Stimulated activated CD8-positive, alpha-beta memory T cell treated with anti-CD3 and anti-CD28 coated beads, Interleukin-12 subunit alpha, Interleukin-12 subunit beta, amount 100 ng/mL, for 24 hours (primary cell): ENCODE measurements at regions not wholly inside any gene's neighbourhood (a gene's known extent, or its start where the extent isn't known, plus 50 kb on each side); places are given as distances from the start of the nearest gene placed in this dataset.

Experiments
- DNase-seq: peaks from one replicate; pipeline ENCODE4 v3.0.0-alpha.2; 2020; ENCODE audit errors: extremely low read depth

DNA sequence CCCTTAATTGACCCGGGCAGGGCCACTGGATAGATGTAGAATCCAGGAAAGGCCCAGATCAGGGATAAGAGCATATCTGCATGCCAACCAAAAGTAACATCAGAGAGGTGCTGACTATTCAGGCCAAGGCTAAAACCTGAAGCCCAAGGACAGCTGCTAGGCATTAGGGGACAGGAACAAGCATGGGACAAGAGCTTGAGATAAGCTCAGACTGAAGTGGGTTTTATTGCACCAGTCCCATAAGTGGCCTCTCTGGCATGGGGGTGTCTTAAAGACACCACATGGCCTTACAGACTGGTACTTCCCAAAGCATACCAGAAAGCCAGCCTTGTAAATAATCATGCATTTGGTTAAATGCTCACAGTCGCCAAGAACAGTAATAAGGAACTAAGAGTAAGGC, 376.1 kb downstream of the FBXW7 start:
- no peak for DNase-seq

DNA sequence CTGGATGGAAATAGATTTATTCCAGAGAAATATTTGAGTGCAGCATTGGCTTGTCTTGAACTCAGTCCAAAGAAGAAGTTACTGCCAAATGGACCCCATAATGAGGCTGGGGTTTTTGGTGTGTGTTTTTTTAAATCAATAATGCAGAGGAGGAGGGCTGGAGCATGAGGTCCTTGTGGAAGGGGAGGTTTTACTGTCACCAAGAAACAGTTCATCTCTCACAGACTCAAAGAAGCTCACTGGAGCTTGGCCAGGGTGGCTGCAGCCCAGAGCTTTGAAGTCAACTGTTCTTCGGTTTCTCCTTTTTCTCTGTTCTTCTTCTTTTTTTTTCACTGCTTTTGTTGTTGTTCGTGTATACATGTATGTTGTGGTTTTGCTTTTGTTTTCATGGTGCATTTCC, 377.7 kb downstream of the FBXW7 start:
- DNase-seq = no peak

DNA sequence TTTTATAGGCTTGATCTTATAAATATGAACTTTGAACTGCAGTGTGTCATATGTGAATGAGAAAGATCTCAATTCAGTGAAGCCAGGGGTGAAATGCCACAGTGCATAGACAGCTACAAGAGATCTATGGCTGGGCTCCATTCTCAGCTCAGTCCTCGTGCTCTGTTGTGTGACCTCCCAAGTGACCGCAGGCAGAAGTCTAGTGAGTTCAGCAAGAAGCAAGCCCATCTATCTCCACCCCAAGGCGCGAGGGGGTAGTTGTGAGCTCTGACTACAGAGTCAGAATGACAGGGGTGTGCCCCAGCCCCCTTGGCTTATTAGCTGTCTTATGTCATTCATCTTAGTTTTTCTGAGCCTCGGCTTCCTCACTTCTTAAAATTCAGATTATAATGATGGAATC, 378.3 kb downstream of the FBXW7 start:
- DNase-seq = no peak

DNA sequence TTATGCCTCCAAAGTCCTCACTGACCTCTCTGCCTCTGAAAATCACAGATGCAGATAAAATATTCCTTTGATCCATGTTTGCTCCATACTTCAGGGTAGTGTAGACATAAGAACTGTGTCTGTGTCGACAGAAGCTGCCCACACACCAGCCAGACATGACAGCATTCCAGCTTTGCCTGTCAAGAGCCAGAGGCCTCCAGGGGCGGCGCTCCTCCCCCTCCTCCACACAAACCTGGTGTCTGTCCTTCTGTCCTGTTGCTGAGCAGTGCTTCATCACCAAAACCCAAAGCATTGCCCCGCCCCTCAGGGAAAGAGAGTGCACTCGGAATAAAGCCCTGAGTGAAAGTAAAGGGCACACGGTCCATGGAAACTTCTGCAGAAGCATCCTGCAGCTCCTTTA, 379.4 kb downstream of the FBXW7 start:
- DNase-seq = no peak

DNA sequence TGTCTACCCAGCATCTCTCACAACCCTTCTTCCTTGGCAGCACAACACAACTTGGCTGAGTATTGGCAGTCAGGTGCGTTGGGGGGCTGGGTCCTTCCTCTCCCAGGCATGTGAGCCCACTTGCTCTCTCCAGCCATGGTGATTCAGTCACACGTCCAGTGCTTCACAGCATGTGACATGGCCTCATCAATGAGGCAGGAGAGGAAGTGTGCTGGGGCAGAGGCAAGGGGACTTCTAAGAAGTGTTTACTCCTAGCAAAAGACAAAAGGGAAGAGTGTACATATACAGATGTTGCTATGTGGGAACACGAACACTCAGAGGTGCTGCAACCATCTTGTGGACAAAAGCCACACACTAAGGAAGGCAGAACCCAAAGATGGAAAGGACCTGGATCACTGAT, 380.8 kb downstream of the FBXW7 start:
- DNase-seq = no peak

DNA sequence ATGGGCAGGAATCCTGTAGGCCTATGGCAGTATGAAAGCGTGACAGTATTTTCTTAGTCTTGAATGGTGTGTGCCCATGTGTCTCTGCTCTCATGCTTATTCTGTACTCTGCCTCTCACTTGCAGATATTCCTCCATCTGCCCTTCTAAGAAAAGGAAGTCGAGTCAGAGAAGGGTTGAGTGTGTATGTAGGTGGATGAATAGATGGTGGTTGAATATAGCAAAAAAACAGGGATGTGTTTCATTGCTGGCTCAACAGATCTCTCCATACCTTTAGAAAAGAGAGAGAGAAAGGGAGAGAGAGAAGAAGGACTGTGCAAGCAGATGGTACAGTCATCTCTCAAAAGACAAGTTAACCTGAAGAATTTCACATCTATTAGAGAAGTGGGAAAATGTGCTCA, 381.5 kb downstream of the FBXW7 start:
- DNase-seq = no peak

DNA sequence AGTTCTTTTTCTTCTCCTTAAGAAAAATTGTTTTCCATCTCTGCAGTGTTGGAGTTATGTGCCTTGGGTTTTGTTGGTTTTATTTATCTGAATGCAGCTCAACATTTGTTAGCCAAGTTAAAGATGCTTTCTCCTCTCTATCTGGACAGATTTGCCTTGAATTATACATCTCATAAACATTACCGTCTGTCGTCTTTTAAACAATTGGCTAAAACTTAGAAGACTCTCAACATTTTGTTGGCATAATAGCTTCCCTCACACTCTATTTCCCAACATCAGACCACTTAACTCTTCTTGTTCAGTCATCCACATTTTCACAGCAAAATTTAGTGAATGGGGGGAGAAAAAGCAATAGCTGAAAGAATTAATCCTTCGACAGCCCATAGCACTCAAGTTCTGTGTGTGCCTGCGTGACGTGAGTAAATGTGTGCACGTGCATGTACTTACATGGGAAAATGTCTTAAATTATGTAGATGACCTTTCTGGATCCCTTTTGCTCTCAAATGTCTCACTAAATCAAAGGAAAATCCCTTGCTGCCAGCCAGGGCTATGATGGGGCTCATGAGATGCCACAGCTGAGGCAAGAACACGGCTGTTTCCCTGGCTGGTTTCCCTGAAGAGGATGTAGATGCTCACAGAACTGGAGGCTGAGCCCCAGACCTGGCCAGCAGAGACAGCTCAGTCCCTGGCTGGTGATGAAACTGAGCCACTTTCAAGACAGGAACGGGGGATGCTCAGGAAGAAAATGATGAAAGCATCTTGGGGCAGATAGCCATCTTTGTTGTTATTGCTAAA, 382.2 kb downstream of the FBXW7 start:
- no peak for DNase-seq

DNA sequence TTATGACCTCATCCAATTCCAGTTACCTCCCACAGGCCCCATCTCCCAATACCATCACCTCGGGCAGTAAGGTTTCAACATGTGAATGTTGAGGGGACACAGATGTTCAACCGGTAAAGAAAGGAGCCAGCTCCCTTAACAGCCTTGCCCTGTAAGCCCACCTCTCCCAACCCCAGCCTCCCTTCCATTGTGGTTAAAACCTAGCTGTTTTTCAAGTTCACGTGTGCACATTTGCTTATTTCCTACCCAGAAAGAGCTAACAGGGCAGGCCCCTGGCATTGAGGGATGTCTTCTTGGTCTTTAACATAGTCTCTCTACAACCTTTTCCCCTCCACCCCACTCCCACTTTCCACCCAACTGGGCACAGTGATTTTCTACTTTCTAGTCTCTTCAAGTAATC, 385.7 kb downstream of the FBXW7 start:
- DNase-seq = no peak

DNA sequence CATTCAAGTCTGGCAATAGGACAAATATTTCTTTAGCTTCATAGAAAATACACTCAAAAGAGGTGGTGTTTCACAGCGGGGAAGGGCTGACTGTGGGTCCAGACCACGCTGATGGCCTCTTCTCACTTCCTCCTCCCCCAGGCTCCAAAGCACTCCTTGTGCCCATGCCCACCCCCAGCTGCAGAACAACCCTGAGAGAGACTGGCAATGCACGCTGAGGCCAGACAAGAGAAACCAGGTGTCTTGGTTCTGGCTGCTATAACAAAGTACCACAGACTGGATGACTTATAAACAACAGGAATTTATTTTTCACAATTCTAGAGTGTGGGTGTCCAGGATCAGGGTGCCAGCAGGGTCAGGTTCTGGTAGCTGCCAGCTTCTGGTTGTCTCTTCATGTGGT, 386.1 kb downstream of the FBXW7 start:
- no peak for DNase-seq

DNA sequence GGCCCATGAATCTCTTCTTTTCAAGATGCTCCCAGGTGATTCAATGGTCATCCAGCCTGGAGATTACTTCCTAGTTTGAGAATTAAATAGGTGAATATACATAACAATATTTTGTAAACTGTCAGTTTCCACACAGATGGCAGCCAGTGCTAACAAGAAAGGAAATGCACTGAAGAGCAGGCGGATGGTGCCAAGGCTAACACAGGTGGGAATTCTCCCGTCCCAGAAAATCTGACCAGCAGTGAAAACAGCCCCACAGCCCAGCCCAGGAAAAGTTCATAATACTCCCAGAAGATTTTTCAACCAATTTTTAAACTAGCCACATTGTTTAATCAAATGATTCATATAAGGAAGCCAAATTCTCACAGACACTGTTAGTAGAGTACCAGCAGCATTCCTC, 387.2 kb upstream of the GATB start:
- no peak for DNase-seq

DNA sequence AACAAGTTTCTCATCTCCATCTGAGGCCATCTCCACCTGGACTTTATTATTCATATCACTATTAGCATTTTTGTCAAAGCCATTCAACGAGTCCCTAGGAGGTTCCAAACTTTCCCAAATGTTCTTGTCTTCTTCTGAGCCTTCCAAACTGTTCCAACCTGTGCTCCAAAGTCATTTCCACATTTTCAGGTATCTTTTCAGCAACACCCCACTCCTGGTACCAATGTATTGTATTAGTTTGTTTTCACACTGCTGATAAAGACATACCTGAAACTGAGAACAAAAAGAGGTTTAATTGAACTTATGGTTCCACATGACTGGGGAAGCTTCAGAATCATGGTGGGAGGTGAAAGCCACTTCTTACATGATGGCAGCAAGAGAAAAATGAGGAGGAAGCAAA, 385.4 kb upstream of the GATB start:
- DNase-seq = no peak

DNA sequence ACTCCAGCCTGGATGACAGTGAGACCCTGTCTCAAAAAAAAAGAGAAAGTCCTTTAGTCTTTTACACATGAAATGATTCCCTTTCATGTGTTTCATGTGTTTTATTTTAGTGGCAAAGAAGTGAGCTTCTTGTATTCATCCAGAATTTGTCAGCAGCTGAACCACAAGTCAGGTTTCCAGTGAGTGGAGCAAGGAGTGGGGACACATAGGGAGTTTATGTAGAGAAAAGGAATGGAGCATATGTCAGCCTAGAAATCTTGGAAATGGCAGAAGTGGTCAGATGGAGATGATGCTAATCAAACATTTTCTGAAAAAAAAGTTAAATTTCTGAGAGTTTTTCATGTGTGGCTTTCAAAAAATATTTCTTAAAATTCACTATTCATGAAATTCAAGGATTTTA, 383.0 kb upstream of the GATB start:
- DNase-seq = no peak

DNA sequence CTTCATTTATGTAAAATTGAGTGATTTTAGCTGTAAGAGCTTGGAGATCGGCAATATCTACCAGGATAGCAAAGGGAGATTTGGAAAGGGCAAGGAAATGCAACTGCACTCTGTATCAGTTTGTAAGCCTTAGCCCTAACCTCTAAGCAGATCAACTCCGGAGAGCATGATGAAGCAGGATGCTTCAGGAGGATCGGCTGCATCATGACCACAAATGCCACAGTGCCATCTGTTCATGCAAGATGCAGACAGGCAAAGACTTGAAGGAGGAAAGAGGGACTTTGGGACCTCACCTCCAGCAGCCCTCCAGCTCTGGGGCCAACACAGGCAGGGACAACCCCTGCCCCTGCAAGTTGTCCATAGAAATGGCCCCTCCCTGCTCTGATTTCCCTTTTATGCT, 377.6 kb upstream of the GATB start:
- no peak for DNase-seq

DNA sequence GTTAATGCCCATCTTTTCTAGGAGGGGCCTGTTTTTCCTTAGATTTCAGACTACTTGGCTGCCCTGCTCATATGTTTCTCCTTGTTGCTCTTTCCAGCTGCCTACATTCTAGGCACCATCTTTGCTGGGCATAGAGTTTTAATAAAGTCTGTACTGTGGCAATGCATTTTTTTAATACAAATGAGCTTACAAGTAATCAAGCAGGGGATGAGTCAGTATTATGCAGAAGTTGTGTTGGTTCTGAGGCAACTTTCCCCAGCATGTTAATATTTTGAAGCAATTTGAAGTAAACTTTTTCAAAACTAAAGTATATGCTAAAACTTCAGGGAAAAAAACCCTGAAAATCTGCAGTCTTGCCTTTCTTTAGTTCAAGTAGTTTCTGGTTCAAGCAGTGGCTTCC, 372.0 kb upstream of the GATB start:
- no peak for DNase-seq

DNA sequence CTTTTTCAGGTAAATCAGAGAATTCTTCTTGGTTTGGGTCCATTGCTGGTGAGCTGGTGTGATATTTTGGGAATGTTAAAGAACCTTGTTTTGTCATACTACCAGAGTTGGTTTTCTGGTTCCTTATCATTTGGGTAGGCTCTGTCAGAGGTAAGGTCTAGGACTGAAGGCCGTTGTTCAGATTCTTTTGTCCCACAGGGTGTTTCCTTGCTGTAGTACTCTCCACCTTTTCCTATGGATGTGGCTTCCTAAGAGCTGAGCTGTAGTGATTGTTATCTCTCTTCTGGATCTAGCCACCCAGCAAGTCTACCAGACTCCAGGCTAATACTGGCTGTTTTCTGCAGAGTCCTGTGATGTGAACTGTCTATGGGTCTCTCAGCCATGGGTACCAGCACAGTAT, 367.5 kb upstream of the GATB start:
- DNase-seq = no peak

DNA sequence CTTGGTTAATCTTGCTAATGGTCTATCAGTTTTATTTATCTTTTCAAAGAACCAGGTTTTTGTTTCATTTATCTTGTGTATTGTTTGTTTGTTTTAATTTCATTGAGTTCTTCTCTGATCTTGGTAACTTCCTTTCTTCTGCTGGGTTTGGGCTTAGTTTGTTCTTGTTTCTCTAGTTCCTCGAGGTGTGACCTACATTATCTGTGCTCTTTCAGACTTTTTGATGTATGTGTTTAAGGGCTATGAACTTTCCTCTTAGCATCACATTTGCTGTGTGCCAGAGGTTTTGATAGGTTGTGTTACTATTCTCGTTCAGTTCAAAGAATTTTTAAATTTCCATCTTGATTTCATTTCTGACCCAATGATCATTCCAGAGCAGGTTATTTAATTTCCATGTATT, 365.4 kb upstream of the GATB start:
- DNase-seq = no peak

DNA sequence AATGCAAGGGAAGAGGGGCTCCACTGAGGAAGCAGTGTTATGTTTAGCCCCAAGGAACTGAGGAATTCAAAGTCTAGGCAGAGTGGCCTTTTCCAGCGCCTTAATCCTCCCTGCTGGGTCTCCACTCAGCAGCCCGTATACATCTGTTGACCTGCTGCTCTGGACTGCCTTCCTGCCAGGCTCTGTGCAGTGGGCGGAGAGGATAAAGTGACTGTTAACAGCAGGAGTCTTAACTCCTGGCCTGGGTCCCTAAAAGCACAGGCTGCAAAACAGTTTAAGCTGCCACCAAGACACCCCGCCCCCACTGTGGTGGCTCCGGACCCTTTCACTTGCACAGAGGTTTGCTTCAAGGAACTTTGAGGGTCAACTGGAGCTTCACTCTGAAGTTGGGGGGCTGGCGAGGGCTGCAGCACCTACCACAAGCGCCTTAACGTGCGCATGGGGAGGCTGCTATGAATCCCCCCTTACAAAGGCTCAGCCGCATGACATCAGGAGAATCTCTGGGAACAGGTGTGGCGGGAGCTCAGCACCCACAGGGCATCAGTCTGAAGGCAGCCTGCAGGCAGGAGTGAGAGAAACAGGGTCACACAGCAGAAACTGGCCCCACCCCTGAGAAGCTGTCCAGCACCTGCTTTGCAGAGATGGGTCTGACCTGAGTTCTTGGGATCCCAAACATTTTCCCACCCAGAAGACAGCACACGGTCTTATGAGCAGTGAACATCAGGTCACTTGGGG, 358.2 kb upstream of the GATB start:
- DNase-seq = no peak

DNA sequence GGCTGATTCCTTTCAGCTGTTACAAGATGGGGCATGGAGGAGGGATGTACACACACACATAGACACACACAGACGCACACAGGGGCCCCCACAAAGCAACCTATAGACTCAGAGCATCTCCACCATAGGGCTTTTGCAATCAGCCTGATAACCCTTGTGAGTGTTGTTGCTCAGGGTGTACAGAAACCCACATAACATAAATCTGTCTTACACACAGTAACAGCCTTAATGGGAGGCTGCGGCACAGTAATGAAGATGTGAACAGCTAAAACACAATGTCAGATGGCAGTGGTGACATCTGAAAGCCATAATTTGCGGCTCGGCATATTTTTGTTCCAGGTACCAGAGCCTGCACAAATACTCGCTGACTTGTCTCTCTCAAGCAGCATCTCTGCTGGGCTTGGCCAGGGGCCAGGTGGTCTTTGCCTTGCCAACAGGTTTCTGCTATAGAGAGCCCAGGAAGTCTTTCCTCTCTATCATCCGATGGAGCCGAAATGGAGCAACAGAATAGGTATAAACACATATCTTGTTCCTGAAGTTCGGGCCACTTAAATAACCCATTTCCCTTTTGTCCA, 357.2 kb upstream of the GATB start:
- no peak for DNase-seq

DNA sequence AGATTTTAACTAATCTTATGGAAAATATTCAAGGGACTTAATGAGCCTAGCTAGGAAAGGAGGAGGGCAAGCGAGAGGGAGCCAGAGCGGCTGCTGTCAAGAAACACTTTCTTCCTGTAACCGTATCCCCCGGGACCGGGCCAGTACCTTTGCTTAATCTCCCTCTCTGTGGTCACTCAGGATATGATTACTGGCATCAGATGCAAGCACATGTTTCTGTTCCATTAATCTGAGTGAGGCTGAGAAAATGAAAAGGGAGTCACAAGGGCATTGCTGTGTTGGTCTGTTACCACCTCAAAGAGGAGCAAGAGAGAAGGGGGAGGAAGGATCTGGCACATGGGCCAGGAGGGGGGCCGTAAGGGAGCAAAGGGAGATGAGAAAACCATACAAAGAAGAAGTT, 356.7 kb upstream of the GATB start:
- no peak for DNase-seq

DNA sequence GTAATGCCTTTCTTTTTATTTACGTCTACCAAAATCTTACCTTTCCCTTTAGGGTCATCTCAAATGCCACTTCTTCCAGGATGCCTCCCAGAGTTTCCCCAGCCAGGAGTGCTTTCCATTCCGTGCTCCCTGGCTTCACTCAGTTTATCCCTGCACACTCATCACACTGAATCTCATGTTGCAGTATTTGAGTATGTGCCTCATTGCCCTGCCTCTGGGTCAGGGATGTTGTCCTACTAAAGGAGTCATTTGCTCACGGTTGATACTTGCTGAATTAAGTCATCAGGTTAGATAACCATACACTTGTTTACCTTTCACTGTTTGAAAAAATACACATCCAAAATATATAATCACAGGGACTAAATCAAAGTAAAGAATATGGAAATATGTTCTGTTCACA, 356.2 kb upstream of the GATB start:
- no peak for DNase-seq

DNA sequence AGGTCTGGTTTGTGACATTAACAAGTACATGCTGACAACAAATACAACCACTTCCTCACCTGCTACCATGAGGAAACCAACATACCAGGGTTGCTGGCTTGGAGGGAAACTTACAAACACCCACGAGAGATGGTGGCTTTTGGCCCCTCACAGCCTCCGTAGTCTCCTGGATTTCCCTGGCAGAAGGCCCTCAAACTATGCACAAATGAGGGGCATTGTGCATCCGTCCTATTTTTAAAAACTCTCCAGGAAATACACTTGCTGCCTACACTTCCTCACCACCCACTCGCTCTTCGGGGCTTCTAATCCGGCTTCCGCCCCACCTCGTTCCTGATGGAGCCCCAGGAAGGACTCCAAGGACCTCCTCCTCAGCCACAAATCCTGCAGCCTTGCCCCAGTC, 355.0 kb upstream of the GATB start:
- DNase-seq = no peak

DNA sequence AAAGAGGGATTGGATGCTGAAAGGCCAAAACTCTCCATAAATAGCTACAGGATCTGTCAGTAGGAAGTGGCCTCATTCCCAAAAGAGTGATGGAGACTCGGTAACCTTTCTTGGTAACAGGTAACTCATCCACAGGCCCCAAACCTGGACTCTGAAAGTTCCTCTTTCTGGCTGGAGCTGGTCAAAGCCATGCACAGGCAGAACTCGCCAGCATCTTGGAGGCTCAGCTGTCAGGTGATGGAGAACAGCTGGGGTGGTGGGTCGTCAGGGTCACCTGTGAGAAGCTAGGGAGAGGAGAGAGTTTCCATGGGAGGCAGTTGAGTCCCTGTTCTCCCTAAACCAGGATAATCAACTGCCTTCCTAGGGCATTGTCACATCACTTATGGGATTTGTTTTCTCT, 354.3 kb upstream of the GATB start:
- no peak for DNase-seq

DNA sequence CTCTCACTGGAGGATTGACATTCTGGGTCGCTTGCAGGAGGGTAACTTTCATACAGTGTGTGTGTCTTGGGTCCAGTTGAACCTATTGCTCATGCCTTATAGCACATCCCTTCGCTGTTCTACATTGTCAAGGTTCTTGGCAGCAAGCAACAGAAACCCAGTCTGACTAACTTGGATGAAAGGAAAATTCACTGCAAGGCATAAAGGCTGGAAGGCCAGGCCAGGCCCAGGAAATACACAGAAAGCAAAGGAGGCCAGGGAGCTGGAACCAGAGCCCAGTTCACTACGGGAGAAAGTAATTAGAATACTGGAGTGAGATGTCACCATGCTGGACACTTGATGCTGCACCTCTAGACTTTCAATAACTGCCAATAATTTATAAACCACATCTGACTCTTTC, 353.8 kb upstream of the GATB start:
- DNase-seq = no peak
